A204.1 (cell line): ENCODE measurements at regions not wholly inside any gene's neighbourhood (a gene's known extent, or its start where the extent isn't known, plus 50 kb on each side); places are given as distances from the start of the nearest gene placed in this dataset.

Source experiments
- FAIRE-seq: peaks from 2 replicates; lab custom pipeline; 2012; peaks lifted over from hg19 to GRCh38; lab: Jason Lieb, UNC

GRCh38 chr6:105791583-105792318 lies 294.4 kb upstream of the PRDM1 start:
- FAIRE-seq: no peak

DNA sequence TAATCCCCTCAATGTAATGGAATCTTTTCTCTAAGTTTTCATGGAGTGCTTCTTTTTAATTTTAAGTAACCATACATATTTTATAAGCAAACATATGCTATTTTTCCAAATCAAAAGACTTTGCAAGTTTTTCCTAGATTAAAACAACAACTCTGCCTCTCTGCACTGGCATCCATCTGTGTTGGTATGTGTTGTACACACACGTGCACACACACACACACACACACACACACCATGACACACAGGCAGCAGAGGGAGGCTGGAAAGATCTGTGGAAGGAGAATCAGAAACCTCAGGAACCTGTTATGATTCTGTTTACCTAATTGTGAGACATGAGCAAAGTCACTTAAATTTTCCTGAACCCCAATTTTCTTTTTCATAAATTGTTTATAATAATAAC lies 295.0 kb upstream of the PRDM1 start:
- FAIRE-seq: no peak

DNA sequence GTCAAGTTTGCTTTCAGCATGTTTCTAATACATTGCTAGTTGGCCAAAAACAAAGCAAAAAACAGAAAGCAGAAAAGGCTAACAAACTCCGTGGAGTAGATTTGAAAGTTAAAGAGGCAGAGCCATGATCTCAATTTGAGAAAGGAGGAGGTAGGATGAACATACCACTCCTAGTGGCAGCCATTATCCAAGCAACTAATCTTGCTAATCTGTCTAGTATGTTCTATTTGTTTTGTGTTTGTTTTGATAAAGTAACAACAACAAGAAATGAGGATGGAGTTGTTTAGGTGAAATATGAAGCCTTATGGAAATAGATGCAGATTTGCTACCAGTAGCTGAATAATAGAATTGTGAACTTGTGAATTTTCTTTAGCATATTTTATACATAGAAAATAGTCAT lies 295.5 kb upstream of the PRDM1 start:
- no peak for FAIRE-seq

DNA sequence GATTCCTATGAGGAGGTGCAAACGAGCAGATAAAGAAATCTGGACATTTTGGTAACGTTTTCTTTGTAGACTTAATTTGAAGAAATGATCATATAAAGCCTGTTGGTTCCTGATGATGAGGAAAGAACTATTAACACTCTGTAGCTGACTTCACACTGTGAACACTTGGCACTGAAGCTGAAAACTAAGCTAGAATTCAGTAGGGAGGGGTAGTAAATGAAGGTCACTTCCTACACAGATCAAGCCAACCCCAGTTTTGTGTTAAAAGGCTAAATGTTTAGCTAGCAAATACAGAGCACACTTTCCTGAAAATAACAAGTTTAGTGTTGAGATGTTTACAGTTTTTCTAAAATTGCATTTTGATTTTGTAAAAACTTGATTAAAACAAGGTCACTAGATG lies 296.2 kb upstream of the PRDM1 start:
- no peak for FAIRE-seq

- no peak for FAIRE-seq
Measured at GRCh38 chr6:105787747-105788146, 298.4 kb upstream of the PRDM1 start.

- FAIRE-seq: no peak
Measured at GRCh38 chr6:105786890-105787655, 299.1 kb upstream of the PRDM1 start.

DNA sequence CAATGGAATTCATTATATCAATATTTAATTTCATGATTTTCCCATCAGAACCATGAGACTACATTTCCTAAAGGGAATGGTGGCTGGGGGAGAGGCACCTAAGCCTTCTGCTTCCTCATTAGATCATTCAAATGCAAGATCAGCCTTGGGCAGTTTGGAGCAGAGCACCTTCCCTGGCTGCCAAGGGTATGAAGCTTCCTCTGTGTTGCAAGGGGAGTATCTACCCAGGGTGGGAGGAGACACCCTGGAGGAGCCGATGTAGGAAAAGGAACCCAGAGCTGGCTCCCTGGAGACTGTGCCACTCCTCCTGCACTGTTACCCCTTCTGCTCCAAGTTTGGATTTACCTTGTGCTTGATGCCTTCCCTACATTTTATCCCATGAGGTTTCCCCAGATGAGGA lies 299.7 kb upstream of the PRDM1 start:
- FAIRE-seq: no peak

- no peak for FAIRE-seq
Measured at GRCh38 chr6:105785066-105785811, 300.9 kb upstream of the PRDM1 start.

DNA sequence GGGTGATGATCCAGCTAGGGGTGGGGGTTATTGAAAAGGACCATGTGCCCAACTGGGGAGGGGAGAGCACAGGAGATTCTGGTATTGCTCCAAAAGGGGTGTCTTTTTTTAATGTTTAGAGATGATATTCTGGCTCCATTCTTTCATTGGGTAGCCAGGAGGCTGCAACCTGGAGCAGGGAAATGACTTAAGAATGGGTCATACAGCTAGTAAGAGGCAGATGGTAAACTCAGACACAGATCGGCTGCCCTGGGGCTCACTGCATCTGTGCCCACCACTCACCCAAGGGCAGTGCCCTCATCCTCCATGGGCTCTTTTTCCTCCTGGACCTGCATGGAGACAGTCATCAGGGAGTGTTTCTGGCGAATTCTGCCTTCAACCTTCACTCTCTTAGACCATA lies 302.0 kb upstream of the PRDM1 start:
- no peak for FAIRE-seq

- FAIRE-seq: no peak
Measured at GRCh38 chr6:105783333-105783935, 302.7 kb upstream of the PRDM1 start.

DNA sequence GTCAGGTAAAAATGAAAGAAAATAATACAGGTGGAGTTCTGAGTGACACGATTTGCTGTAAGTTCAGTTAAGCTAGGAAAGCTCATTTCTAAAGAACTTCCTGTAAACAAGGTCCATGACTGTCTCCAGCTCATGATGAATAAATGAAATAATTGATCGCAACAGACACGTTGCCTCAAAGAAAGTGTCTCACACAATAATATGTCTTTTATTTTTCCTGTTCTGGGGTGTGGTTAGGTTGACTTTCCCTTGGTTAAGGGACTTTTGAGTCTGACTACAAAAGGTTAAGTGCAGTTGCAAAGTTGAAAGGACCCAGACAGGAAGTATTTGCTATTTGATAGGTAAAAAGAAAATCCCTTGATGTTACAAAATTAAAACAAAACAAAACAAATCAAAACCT lies 304.2 kb upstream of the PRDM1 start:
- no peak for FAIRE-seq

DNA sequence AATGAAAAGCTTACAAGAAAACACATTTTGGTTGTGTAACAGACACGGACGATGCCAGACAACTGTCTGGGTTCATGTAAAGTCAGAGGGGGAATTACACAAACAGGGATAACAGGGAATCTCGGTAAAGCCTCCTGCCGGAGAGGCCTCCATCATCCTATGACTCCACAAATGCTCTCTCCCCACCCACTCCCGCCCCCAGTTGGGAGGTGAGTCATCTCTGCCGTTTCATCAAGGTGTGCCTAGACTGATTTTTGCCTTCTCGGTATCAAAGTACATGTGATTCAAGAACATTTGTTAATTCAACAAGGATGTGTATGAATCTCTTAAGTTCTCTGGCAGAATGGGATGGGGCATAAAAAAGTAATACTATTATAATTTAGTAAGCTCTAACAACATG lies 304.9 kb upstream of the PRDM1 start:
- FAIRE-seq: no peak

GRCh38 chr6:105780146-105780860 lies 305.8 kb upstream of the PRDM1 start:
- no peak for FAIRE-seq

GRCh38 chr6:105779110-105779509 lies 307.0 kb upstream of the PRDM1 start:
- no peak for FAIRE-seq

- no peak for FAIRE-seq
Measured at GRCh38 chr6:105775095-105775494, 311.0 kb upstream of the PRDM1 start.

- no peak for FAIRE-seq
Measured at GRCh38 chr6:105774247-105774646, 311.9 kb upstream of the PRDM1 start.

GRCh38 chr6:105771313-105771970 lies 314.7 kb upstream of the PRDM1 start:
- FAIRE-seq: no peak

DNA sequence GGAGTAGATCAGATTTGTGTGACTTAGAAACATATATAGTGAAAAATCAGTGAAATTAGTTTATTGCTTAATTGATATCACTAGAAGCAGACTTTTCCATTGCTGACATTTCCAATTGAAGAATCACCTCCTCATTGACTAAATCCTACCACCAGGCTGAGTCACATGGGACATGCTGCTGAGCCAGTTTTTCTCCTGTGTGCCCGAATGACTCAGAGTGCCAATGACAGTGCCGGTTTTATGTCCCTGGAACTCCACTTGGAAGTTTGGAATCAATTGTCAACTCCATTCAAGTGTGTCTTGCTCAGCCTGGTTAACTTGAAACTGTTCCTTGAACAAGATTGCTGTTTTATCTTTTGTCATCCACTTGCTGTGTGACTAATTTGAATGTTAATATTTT lies 316.1 kb upstream of the PRDM1 start:
- no peak for FAIRE-seq

GRCh38 chr6:105769197-105769596 lies 316.9 kb upstream of the PRDM1 start:
- no peak for FAIRE-seq

- FAIRE-seq: no peak
Measured at GRCh38 chr6:105767541-105767940, 318.6 kb upstream of the PRDM1 start.

GRCh38 chr6:105765239-105765638 lies 320.9 kb upstream of the PRDM1 start:
- FAIRE-seq: no peak

DNA sequence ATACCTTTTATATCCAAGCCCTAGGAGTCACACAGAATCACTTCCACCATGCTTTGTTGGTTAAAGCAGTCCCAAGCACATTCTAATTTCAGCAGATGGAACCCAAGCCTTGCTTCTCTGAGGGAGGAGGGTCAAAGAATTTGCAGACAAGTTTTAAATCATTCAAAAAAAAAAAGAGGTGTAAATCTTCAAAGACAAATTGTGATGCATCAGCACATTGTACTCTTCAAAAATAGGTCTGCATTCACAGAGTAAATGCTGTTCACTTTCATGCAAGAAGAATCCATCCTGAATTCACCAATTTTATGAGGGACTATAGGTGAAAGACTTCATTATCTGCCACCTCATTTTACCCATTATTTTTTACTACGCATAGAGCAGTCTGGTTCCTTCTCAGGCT lies 321.8 kb upstream of the PRDM1 start:
- no peak for FAIRE-seq
